ENCODE measurements at regions not wholly inside any gene's neighbourhood (a gene's known extent, or its start where the extent isn't known, plus 50 kb on each side); places are given as distances from the start of the nearest gene placed in this dataset.

- DNase-seq (ENCODE audit: low read depth), result no peak
- TF ChIP-seq CTCF (IDR thresholded peaks at IDR 0.05; ENCODE audit: control insufficient read depth, extremely low read depth, insufficient read depth), result no peak
- H3K4me3 ChIP-seq (ENCODE audit: low read depth, low read length), result no peak overlapping the region
These were observed 409.8 kb downstream of the FAM170A start for GRCh38 chr5:120039111-120039510.

- H3K4me3 ChIP-seq (ENCODE audit: low read depth, low read length), result no peak overlapping the region
- DNase-seq (ENCODE audit: low read depth), result no peak
- no peak for TF ChIP-seq CTCF (IDR thresholded peaks at IDR 0.05; ENCODE audit: control insufficient read depth, extremely low read depth, insufficient read depth)
These were observed 414.1 kb downstream of the FAM170A start for GRCh38 chr5:120043431-120043830.

GRCh38 chr5:120052916-120053828 lies 410.9 kb upstream of the PRR16 start:
- DNase-seq (ENCODE audit: low read depth), result peak; percentile 89
- no peak overlapping the region for H3K4me3 ChIP-seq (ENCODE audit: low read depth, low read length)
- no peak for TF ChIP-seq CTCF (IDR thresholded peaks at IDR 0.05; ENCODE audit: control insufficient read depth, extremely low read depth, insufficient read depth)

- no peak overlapping the region for H3K4me3 ChIP-seq (ENCODE audit: low read depth, low read length)
- TF ChIP-seq CTCF (IDR thresholded peaks at IDR 0.05; ENCODE audit: control insufficient read depth, extremely low read depth, insufficient read depth), result no peak
- no peak for DNase-seq (ENCODE audit: low read depth)
These were observed 410.3 kb upstream of the PRR16 start for GRCh38 chr5:120053841-120054240.

GRCh38 chr5:120055858-120056257 lies 408.2 kb upstream of the PRR16 start:
- H3K4me3 ChIP-seq (ENCODE audit: low read depth, low read length), result no peak overlapping the region
- peak; percentile 59 for TF ChIP-seq CTCF (IDR thresholded peaks at IDR 0.05; ENCODE audit: control insufficient read depth, extremely low read depth, insufficient read depth)
- no peak for DNase-seq (ENCODE audit: low read depth)

GRCh38 chr5:120062515-120062917 lies 401.6 kb upstream of the PRR16 start:
- no peak for DNase-seq (ENCODE audit: low read depth)
- no peak overlapping the region for H3K4me3 ChIP-seq (ENCODE audit: low read depth, low read length)
- TF ChIP-seq CTCF (IDR thresholded peaks at IDR 0.05; ENCODE audit: control insufficient read depth, extremely low read depth, insufficient read depth), result no peak

All from LNCaP clone FGC (cell line).